Smooth muscle cell (in vitro differentiated cells): ENCODE measurements at regions not wholly inside any gene's neighbourhood (a gene's known extent, or its start where the extent isn't known, plus 50 kb on each side); places are given as distances from the start of the nearest gene placed in this dataset.

Experiments used
- DNase-seq: peaks from one replicate; lab custom pipeline; 2025; ENCODE audit not compliant: unreplicated experiment; lab: John Stamatoyannopoulos, UW
- H2AFZ ChIP-seq: fragments of 200-600 bp; sonication (generic); 2 replicates; pipeline ENCODE4 v1.6.0; 2016; ENCODE audit warnings: antibody characterized with exemption, low read depth, mild to moderate bottlenecking
- H3F3A ChIP-seq: fragments of 200-600 bp; sonication (generic); 2 replicates; pipeline ENCODE4 v1.6.0; 2017; ENCODE audit warnings: antibody characterized with exemption, low read depth
- H3K27ac ChIP-seq: fragments of 200-600 bp; sonication (generic); 2 replicates; pipeline ENCODE4 v1.5.1; 2016; ENCODE audit warnings: low read depth, mild to moderate bottlenecking
- H3K27me3 ChIP-seq: fragments of 200-600 bp; sonication (generic); 2 replicates; pipeline ENCODE4 v1.6.1; 2016; ENCODE audit warnings: low read depth, mild to moderate bottlenecking
- H3K36me3 ChIP-seq: fragments of 200-600 bp; sonication (generic); 2 replicates; pipeline ENCODE4 v1.5.1; 2016; ENCODE audit warnings: low read depth
- H3K4me1 ChIP-seq: fragments of 200-600 bp; sonication (generic); 2 replicates; pipeline ENCODE4 v1.5.1; 2016; ENCODE audit warnings: low read depth
- H3K4me2 ChIP-seq: fragments of 200-600 bp; sonication (generic); 2 replicates; pipeline ENCODE4 v1.6.0; 2016; ENCODE audit warnings: mild to moderate bottlenecking
- H3K4me3 ChIP-seq: fragments of 200-600 bp; sonication (generic); 2 replicates; pipeline ENCODE4 v1.5.1; 2016; ENCODE audit warnings: mild to moderate bottlenecking
- H3K79me2 ChIP-seq: fragments of 200-600 bp; sonication (generic); 2 replicates; pipeline ENCODE4 v1.6.0; 2016; ENCODE audit warnings: low read depth, mild to moderate bottlenecking
- H3K9ac ChIP-seq: fragments of 200-600 bp; sonication (generic); 2 replicates; pipeline ENCODE4 v1.6.0; 2016; ENCODE audit warnings: low read depth
- H3K9me3 ChIP-seq: fragments of 200-600 bp; sonication (generic); replicated peaks from 2 replicates; pipeline ENCODE4 v1.5.1; 2016; ENCODE audit warnings: low read depth
- H4K20me1 ChIP-seq: fragments of 200-600 bp; sonication (generic); 2 replicates; pipeline ENCODE4 v1.6.0; 2016; ENCODE audit warnings: low read depth
- whole genome bisulfite sequencing: methylation state at CpG from one replicate; pipeline ENCODE4 v1.1.7; 2016; ENCODE audit warnings: low lambda C conversion rate; 5-methylcytosine and 5-hydroxymethylcytosine counted together
- TF ChIP-seq, protein P1 (sequence below): fragments of 200-600 bp; sonication (generic); IDR thresholded peaks from 2 replicates; pipeline ENCODE4 v1.5.1; 2017; ENCODE audit warnings: borderline replicate concordance, mild to moderate bottlenecking, antibody characterized with exemption; ENCODE audit not compliant: insufficient read depth, poor library complexity, severe bottlenecking

DNA sequence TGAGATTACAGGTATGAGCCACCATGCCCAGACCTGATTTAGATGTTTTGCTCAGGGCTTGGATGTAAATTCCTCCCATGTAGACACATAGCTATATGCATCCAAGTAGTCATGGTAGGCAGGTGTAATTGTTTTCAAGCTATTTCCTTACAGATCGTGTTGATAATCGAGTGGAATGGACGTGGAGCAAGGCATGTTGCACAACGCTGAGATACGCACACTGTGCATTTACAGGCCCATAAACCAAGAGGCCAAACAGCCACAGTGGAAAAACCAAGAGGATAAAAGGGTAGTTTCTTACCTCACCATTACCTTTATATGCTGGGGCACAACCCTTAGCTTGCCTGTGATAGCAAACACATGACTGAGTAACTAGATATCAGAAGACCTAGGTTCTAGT is 51.0 kb upstream of the ADGRF1 start:
- Histone ChIP-seq H4K20me1 (no peaks in the 10 kb centered on the region), H3K9me3 (no peaks in the 10 kb centered on the region), H3K27ac (peak overlapping the region; percentile 27), H3K4me3 (no peak overlapping the region), H3K27me3 (no peaks in the 10 kb centered on the region), H2AFZ (no peak overlapping the region), H3K36me3 (no peaks in the 10 kb centered on the region), H3K4me2 (no peak overlapping the region), H3K4me1 (peaks cover 10% of the 10 kb centered on the region), H3K9ac (no peak overlapping the region), H3F3A (peaks cover 33% of the 10 kb centered on the region), H3K79me2 (no peaks in the 10 kb centered on the region)
- TF ChIP-seq, protein P1, sequence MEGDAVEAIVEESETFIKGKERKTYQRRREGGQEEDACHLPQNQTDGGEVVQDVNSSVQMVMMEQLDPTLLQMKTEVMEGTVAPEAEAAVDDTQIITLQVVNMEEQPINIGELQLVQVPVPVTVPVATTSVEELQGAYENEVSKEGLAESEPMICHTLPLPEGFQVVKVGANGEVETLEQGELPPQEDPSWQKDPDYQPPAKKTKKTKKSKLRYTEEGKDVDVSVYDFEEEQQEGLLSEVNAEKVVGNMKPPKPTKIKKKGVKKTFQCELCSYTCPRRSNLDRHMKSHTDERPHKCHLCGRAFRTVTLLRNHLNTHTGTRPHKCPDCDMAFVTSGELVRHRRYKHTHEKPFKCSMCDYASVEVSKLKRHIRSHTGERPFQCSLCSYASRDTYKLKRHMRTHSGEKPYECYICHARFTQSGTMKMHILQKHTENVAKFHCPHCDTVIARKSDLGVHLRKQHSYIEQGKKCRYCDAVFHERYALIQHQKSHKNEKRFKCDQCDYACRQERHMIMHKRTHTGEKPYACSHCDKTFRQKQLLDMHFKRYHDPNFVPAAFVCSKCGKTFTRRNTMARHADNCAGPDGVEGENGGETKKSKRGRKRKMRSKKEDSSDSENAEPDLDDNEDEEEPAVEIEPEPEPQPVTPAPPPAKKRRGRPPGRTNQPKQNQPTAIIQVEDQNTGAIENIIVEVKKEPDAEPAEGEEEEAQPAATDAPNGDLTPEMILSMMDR, result no peak
- WGBS, result 53% methylated on average over 5 of the region's 5 CpGs
- no peak for DNase-seq

DNA sequence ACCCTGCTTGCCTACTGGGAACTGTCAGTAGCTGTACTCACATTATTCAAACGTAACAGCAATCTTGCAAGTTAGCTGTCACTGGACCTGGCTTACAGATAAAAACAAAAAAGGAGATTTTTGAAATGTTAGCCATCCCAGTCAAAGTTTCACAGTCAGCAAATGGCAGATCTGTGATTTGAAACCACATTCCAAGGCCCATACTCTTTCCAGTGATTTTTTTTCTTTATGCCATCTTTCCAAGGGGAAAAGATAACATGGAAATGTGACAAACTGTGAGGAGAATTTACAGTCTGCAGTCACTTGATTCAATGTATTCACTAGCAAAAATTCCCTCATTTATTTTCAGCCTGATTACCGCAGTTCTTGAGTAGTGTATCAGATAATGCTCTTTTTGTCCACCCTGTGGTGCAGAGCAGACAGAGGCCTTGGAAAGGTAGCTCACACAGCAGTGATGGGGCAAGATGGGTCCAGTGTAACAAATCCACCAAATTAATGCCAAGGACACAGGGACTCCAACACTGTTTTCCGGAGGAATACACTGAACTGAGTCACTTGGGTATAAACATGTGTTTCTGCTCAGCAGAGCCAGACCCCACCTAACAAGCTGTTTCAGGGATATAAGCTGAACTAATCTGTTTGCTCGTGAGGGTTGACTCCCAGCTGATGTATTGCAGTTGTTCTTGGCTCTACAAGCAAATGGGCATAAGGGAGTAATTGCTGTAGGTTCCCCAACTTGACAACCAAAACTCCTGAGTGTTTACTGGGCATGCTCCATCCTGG is 49.9 kb upstream of the ADGRF1 start:
- Histone ChIP-seq H3K4me3 (no peak overlapping the region), H3K9me3 (no peaks in the 10 kb centered on the region), H3K9ac (no peak overlapping the region), H3K4me1 (peaks cover 8% of the 10 kb centered on the region), H3K27ac (no peak overlapping the region), H2AFZ (no peak overlapping the region), H3K36me3 (no peaks in the 10 kb centered on the region), H3K79me2 (no peaks in the 10 kb centered on the region), H4K20me1 (no peaks in the 10 kb centered on the region), H3F3A (peaks cover 25% of the 10 kb centered on the region), H3K4me2 (peak overlapping the region; percentile 8), H3K27me3 (no peaks in the 10 kb centered on the region)
- DNase-seq, result no peak
- WGBS, result 24% methylated on average over 4 of the region's 4 CpGs
- TF ChIP-seq, protein P1, result no peak
